Neural crest cell (in vitro differentiated cells): ENCODE measurements at regions not wholly inside any gene's neighbourhood (a gene's known extent, or its start where the extent isn't known, plus 50 kb on each side); places are given as distances from the start of the nearest gene placed in this dataset.

ENCODE experiments used
- DNase-seq: peaks from one replicate; pipeline ENCODE4 v3.0.0; 2021; ENCODE audit warnings: low read depth, mixed read lengths, low spot score
- H3K27ac Mint-ChIP-seq: one replicate; pipeline ENCODE4 v1.8.0; 2021; ENCODE audit warnings: mild to moderate bottlenecking, mixed read lengths; ENCODE audit not compliant: unreplicated experiment
- H3K27me3 Mint-ChIP-seq: 2 replicates; pipeline ENCODE4 v1.8.0; 2021; ENCODE audit warnings: low read depth, mild to moderate bottlenecking, mixed read lengths
- H3K36me3 Mint-ChIP-seq: 2 replicates; pipeline ENCODE4 v1.8.0; 2021; ENCODE audit warnings: low read depth, mild to moderate bottlenecking, mixed read lengths
- H3K4me1 Mint-ChIP-seq: 2 replicates; pipeline ENCODE4 v1.8.0; 2021; ENCODE audit warnings: mixed read lengths
- H3K4me3 Mint-ChIP-seq: one replicate; pipeline ENCODE4 v1.8.0; 2021; ENCODE audit warnings: mild to moderate bottlenecking, mixed read lengths
- H3K9me3 Mint-ChIP-seq: 2 replicates; pipeline ENCODE4 v1.8.0; 2021; ENCODE audit warnings: mixed read lengths
- TF ChIP-seq, protein P1 (sequence below): fragments of 200-600 bp; sonication (generic); conservative IDR thresholded peaks from 2 replicates; pipeline ENCODE4 v1.5.0; 2021; ENCODE audit warnings: antibody characterized with exemption, mild to moderate bottlenecking

- Mint-ChIP-seq H3K36me3 (peaks cover 2% of the 10 kb centered on the region), H3K4me1 (peaks cover 8% of the 10 kb centered on the region), H3K9me3 (peaks cover 5% of the 10 kb centered on the region), H3K27ac (no peak overlapping the region), H3K4me3 (no peak overlapping the region), H3K27me3 (no peaks in the 10 kb centered on the region)
- TF ChIP-seq, protein P1, sequence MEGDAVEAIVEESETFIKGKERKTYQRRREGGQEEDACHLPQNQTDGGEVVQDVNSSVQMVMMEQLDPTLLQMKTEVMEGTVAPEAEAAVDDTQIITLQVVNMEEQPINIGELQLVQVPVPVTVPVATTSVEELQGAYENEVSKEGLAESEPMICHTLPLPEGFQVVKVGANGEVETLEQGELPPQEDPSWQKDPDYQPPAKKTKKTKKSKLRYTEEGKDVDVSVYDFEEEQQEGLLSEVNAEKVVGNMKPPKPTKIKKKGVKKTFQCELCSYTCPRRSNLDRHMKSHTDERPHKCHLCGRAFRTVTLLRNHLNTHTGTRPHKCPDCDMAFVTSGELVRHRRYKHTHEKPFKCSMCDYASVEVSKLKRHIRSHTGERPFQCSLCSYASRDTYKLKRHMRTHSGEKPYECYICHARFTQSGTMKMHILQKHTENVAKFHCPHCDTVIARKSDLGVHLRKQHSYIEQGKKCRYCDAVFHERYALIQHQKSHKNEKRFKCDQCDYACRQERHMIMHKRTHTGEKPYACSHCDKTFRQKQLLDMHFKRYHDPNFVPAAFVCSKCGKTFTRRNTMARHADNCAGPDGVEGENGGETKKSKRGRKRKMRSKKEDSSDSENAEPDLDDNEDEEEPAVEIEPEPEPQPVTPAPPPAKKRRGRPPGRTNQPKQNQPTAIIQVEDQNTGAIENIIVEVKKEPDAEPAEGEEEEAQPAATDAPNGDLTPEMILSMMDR, result no peak
- no peak for DNase-seq
These were observed 134.7 kb downstream of the SOX9 start for GRCh38 chr17:72255481-72255880.

DNA sequence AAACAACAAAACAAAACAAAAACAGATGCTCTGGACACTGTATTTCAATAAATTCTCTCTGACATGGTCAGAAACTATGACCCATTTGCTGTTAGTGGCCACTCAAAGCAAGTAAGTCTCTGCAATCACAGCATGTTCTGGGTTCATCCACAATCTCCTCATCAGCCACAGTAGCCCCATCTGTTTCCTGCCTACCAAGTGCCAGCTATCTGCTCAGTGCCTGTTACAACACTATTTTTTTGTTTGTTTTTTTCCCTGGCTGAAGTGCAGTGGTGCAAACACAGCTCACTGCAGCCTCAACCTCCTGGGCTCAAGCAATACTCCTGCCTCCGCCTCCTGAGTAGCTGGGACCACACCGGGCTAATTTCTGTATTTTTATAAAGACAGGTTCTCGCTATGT, 137.9 kb downstream of the SOX9 start:
- Mint-ChIP-seq H3K9me3 (peaks cover 2% of the 10 kb centered on the region), H3K36me3 (peaks cover 4% of the 10 kb centered on the region), H3K4me1 (peaks cover 8% of the 10 kb centered on the region), H3K27ac (no peak overlapping the region), H3K27me3 (no peaks in the 10 kb centered on the region), H3K4me3 (no peak overlapping the region)
- DNase-seq, result no peak
- TF ChIP-seq, protein P1, result no peak

DNA sequence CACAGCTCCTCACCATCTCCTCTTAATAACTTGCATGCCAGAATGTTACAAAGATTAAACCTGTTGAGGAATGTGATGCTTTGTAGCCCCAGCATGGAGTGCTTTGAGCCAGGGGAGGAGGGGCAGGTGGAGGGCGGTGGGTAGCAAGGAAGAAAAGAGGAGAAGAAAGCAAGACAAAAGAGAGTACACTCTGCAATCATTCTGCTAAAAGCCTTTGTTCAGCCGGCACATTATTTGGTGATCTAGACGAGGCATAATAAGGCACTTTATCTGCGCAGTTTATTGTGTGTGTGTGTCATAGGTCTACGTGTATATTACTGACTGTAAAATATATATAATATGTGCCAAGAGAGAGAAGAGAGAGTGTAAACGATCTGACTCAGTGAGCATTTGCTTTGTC, 139.1 kb downstream of the SOX9 start:
- no peaks in the 10 kb centered on the region for H3K27me3 Mint-ChIP-seq
- no peak for DNase-seq
- no peak overlapping the region for H3K27ac Mint-ChIP-seq

GRCh38 chr17:72262766-72263165, 141.9 kb downstream of the SOX9 start:
- H3K9me3 Mint-ChIP-seq, result peaks cover 5% of the 10 kb centered on the region
- H3K27me3 Mint-ChIP-seq, result no peaks in the 10 kb centered on the region
- no peak overlapping the region for H3K4me3 Mint-ChIP-seq
- H3K4me1 Mint-ChIP-seq, result peaks cover 23% of the 10 kb centered on the region
- peaks cover 2% of the 10 kb centered on the region for H3K36me3 Mint-ChIP-seq
- no peak overlapping the region for H3K27ac Mint-ChIP-seq
- TF ChIP-seq, protein P1, result no peak
- DNase-seq, result no peak

More for the DNA sequence above, 139.1 kb downstream of the SOX9 start:
- TF ChIP-seq, protein P1, result no peak
- Mint-ChIP-seq H3K36me3 (peaks cover 2% of the 10 kb centered on the region), H3K4me1 (peaks cover 8% of the 10 kb centered on the region), H3K9me3 (peaks cover 5% of the 10 kb centered on the region), H3K4me3 (no peak overlapping the region)

GRCh38 chr17:72264682-72265405, 144.0 kb downstream of the SOX9 start:
- DNase-seq, result no peak
- Mint-ChIP-seq H3K4me3 (no peak overlapping the region), H3K9me3 (peaks cover 5% of the 10 kb centered on the region), H3K27me3 (no peaks in the 10 kb centered on the region), H3K36me3 (peaks cover 2% of the 10 kb centered on the region), H3K4me1 (peaks cover 19% of the 10 kb centered on the region), H3K27ac (no peak overlapping the region)
- TF ChIP-seq, protein P1, result no peak
